GM23248 (cell line): ENCODE measurements at regions not wholly inside any gene's neighbourhood (a gene's known extent, or its start where the extent isn't known, plus 50 kb on each side); places are given as distances from the start of the nearest gene placed in this dataset.

Experiments
- EZH2 ChIP-seq: fragments of 200-600 bp; sonication (generic); IDR thresholded peaks from 2 replicates; pipeline ENCODE4 v1.6.1; 2018; ENCODE audit warnings: antibody characterized with exemption, mild to moderate bottlenecking; ENCODE audit not compliant: insufficient read depth, poor library complexity, severe bottlenecking
- EZH2phosphoT487 ChIP-seq: fragments of 200-600 bp; sonication (generic); IDR thresholded peaks from 2 replicates; pipeline ENCODE4 v1.6.1; 2018; ENCODE audit warnings: antibody characterized with exemption, moderate library complexity, mild to moderate bottlenecking, low read depth; ENCODE audit not compliant: insufficient read depth

DNA sequence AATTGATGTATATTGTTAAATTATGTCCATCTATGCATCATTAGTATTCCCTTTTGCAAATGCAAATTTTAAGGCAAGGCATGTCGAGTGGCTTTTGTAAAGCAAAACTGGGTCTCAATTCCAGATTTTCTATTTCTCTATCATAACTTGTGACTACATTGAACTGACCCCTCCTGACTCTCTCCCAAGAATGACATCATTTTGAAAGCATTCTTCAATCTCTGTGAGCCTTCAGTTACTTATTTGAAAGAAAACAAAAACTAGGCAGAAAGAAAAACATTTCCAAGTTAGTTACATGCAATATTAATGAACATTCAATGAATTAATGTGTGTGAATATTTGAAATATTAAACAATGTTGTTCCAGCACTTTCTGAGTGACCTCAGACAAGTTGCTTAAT lies 314.3 kb upstream of the CLNK start:
- TF ChIP-seq EZH2phosphoT487 = no peak
- TF ChIP-seq EZH2 = no peak
